ENCODE measurements at regions not wholly inside any gene's neighbourhood (a gene's known extent, or its start where the extent isn't known, plus 50 kb on each side); places are given as distances from the start of the nearest gene placed in this dataset.

GRCh38 chr2:57597940-57598339, 448.7 kb upstream of the VRK2 start:
- Histone ChIP-seq H3K27me3 (replicated peaks; ENCODE audit: insufficient read depth) (no peaks in the 10 kb centered on the region), H3K36me3 (ENCODE audit: low read depth) (no peaks in the 10 kb centered on the region), H3K4me1 (ENCODE audit: insufficient read depth) (no peaks in the 10 kb centered on the region), H2AFZ (no peak overlapping the region), H3K4me2 (ENCODE audit: unreplicated experiment) (no peak overlapping the region), H3K4me3 (no peak overlapping the region), H3K79me2 (ENCODE audit: insufficient read depth) (no peaks in the 10 kb centered on the region), H3K9me2 (ENCODE audit: insufficient read depth) (no peaks in the 10 kb centered on the region), H3K9ac (no peak overlapping the region), H4K20me1 (ENCODE audit: insufficient read depth) (no peaks in the 10 kb centered on the region), H3K27ac (no peak overlapping the region), H3K9me3 (ENCODE audit: low read depth) (no peaks in the 10 kb centered on the region), H3F3A (ENCODE audit: insufficient read depth) (no peaks in the 10 kb centered on the region)
- 8 to 29% methylated on average over 1 of the region's 1 CpG for WGBS, 2 experiments (ENCODE audit: low coverage in 1 of 2, low lambda C conversion rate in 2 of 2, missing lambda C conversion rate in 2 of 2)
- in situ Hi-C loops (cut with MboI), result no loop called here
- no peak for DNase-seq
- TF ChIP-seq EZH2phosphoT487 (IDR thresholded peaks at IDR 0.05; ENCODE audit: insufficient read depth, low read depth), result no peak
- TF ChIP-seq EZH2 (IDR thresholded peaks at IDR 0.05; ENCODE audit: insufficient read depth, poor library complexity, severe bottlenecking), result no peak

DNA sequence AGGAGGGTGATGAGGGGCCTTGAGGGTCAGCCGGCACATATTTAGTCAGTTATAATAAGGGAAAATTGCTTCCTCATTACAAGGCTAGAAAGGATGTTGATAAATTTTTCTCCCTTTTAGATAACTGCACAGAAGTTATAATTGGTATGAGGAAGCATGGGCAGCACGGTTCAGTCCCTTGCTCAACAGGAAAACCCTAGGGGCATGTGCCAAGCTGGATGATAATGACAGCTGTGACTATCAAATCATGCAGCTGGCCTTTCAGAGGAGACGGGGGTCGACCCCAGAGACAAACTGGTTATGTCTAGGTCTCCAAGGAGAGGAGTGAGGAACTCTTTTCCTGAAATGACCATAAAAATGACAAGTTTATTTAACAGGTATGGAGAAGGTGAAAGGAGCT, 448.1 kb upstream of the VRK2 start:
- no peak overlapping the region for H2AFZ ChIP-seq
- H3K9ac ChIP-seq, result no peak overlapping the region
- H4K20me1 ChIP-seq (ENCODE audit: insufficient read depth), result no peaks in the 10 kb centered on the region
- H3F3A ChIP-seq (ENCODE audit: insufficient read depth), result no peaks in the 10 kb centered on the region
- H3K4me2 ChIP-seq (ENCODE audit: unreplicated experiment), result no peak overlapping the region
- no peaks in the 10 kb centered on the region for H3K79me2 ChIP-seq (ENCODE audit: insufficient read depth)
- H3K4me3 ChIP-seq, result no peak overlapping the region
- H3K9me2 ChIP-seq (ENCODE audit: insufficient read depth), result no peaks in the 10 kb centered on the region
- no peak for TF ChIP-seq EZH2 (IDR thresholded peaks at IDR 0.05; ENCODE audit: insufficient read depth, poor library complexity, severe bottlenecking)
- TF ChIP-seq EZH2phosphoT487 (IDR thresholded peaks at IDR 0.05; ENCODE audit: insufficient read depth, low read depth), result no peak
- no peak for DNase-seq
- WGBS, 2 experiments (ENCODE audit: low coverage in 1 of 2, low lambda C conversion rate in 2 of 2, missing lambda C conversion rate in 2 of 2), result 15 to 21% methylated on average over 4 of the region's 4 CpGs
- H3K36me3 ChIP-seq (ENCODE audit: low read depth), result no peaks in the 10 kb centered on the region
- in situ Hi-C loops (cut with MboI), result no loop called here
- no peaks in the 10 kb centered on the region for H3K4me1 ChIP-seq (ENCODE audit: insufficient read depth)
- no peaks in the 10 kb centered on the region for H3K9me3 ChIP-seq (ENCODE audit: low read depth)
- H3K27ac ChIP-seq, result no peak overlapping the region
- H3K27me3 ChIP-seq (replicated peaks; ENCODE audit: insufficient read depth), result no peaks in the 10 kb centered on the region

DNA sequence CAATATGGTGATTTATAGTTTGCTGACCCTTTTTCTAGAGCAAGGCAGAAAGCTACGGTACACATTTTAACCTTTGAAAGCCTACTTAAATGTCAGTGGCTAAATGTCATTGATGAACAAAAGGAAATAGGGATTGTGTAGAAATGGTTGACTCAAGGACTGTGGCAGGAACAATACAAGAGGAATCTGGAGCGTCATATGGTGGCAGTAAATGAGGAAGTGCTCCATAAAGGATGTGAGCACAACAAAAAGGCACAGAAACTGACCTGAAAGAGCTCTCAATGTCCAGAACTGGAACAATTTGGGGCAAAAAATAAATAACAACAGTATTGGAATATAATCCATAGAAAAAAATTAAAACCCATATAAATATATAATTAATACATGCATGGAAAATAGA, 443.9 kb upstream of the VRK2 start:
- WGBS, 2 experiments (ENCODE audit: low coverage in 1 of 2, low lambda C conversion rate in 2 of 2, missing lambda C conversion rate in 2 of 2), result 2 to 6% methylated on average over 2 of the region's 2 CpGs
- in situ Hi-C loops (cut with MboI), result no loop called here

DNA sequence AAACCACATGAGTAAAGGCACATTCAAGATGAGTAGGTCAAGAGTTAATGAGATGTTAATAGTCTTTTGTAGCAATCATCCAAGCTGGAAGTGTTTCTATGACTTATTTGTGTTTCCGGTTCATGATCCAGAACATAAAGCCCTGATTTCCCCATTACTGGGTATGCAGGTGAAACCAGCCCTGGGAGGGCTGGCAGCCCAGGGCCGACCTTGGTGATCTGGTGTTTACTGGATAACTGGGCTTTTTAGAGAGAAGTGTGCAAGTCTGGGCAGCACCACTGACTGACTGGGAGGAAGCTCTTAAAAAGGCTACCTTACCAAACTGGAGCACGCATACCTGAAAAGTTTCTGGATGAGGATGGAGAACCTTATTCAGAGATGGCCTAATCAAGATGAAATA, 431.6 kb upstream of the VRK2 start:
- Histone ChIP-seq H3K9me2 (ENCODE audit: insufficient read depth) (no peaks in the 10 kb centered on the region), H3F3A (ENCODE audit: insufficient read depth) (no peaks in the 10 kb centered on the region), H3K27me3 (replicated peaks; ENCODE audit: insufficient read depth) (no peaks in the 10 kb centered on the region), H3K9ac (no peak overlapping the region), H3K4me1 (ENCODE audit: insufficient read depth) (no peaks in the 10 kb centered on the region), H3K79me2 (ENCODE audit: insufficient read depth) (no peaks in the 10 kb centered on the region), H4K20me1 (ENCODE audit: insufficient read depth) (no peaks in the 10 kb centered on the region), H3K9me3 (ENCODE audit: low read depth) (no peaks in the 10 kb centered on the region), H2AFZ (no peak overlapping the region), H3K4me2 (ENCODE audit: unreplicated experiment) (no peak overlapping the region), H3K4me3 (no peak overlapping the region), H3K36me3 (ENCODE audit: low read depth) (no peaks in the 10 kb centered on the region), H3K27ac (no peak overlapping the region)
- 19 to 26% methylated on average over 3 of the region's 3 CpGs for WGBS, 2 experiments (ENCODE audit: low coverage in 1 of 2, low lambda C conversion rate in 2 of 2, missing lambda C conversion rate in 2 of 2)
- in situ Hi-C loops (cut with MboI), result no loop called here
- no peak for TF ChIP-seq EZH2 (IDR thresholded peaks at IDR 0.05; ENCODE audit: insufficient read depth, poor library complexity, severe bottlenecking)
- no peak for TF ChIP-seq EZH2phosphoT487 (IDR thresholded peaks at IDR 0.05; ENCODE audit: insufficient read depth, low read depth)
- no peak for DNase-seq

More for the DNA sequence above, 443.9 kb upstream of the VRK2 start:
- Histone ChIP-seq H3K4me3 (no peak overlapping the region), H3F3A (ENCODE audit: insufficient read depth) (no peaks in the 10 kb centered on the region), H2AFZ (no peak overlapping the region), H3K27me3 (replicated peaks; ENCODE audit: insufficient read depth) (no peaks in the 10 kb centered on the region), H3K9me2 (ENCODE audit: insufficient read depth) (no peaks in the 10 kb centered on the region), H3K9me3 (ENCODE audit: low read depth) (no peaks in the 10 kb centered on the region), H3K4me1 (ENCODE audit: insufficient read depth) (no peaks in the 10 kb centered on the region), H3K36me3 (ENCODE audit: low read depth) (no peaks in the 10 kb centered on the region), H3K27ac (no peak overlapping the region), H3K79me2 (ENCODE audit: insufficient read depth) (no peaks in the 10 kb centered on the region), H3K9ac (no peak overlapping the region), H4K20me1 (ENCODE audit: insufficient read depth) (no peaks in the 10 kb centered on the region), H3K4me2 (ENCODE audit: unreplicated experiment) (no peak overlapping the region)
- TF ChIP-seq EZH2 (IDR thresholded peaks at IDR 0.05; ENCODE audit: insufficient read depth, poor library complexity, severe bottlenecking) (no peak), EZH2phosphoT487 (IDR thresholded peaks at IDR 0.05; ENCODE audit: insufficient read depth, low read depth) (no peak)
- DNase-seq, result no peak

Data from GM23248 (cell line).